ENCODE measurements at regions not wholly inside any gene's neighbourhood (a gene's known extent, or its start where the extent isn't known, plus 50 kb on each side); places are given as distances from the start of the nearest gene placed in this dataset.

DNA sequence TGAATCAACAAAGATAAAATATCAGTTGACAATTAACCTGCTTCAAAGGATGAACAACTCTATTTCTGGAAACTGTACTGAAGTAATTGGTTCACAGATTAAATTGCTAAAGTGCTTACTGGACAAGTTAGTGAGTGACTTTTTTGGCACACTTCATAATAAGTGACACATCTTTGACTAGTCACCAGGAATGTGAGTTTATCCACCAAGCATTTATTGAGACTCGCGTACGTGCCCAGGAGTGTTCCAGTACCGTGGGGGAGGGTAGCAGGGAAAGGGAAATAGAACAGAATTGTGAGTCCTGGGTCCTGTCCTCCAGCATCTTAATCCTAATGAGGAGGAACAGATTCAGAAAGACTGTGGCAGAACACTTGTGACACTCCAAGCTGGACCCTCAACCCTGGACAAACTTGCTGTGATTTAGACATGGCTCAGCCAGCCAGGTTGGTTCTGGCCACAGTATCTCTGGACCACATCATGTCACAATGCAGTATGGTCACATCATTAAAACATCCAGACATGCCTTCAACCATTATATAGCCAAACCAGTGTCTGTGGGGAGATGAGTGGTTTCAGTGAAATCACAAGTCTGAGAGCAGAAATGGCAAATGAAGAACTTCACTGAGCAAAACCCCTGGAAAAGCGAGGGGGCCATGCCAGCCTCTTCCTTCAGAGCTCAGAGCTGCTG lies 623.1 kb downstream of the BNC2 start:
- DNase-seq = no peak

DNA sequence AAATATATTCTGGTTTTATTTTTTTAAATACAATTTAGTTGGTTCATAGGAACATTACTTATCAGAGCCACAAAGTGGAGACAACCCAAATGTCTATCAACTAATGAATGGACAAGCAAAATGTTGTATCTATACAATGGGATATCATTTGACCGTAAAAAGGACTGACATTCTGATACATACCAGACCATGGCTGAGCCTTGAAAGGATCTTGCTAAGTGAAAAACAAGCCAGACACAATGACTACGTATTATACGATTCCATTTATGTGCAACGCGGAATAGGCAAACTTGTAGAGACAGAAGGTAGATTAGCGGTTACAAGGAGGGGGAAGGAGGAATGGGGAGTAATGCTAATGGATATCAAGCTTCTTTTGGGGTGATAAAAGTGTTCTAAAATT lies 621.6 kb downstream of the BNC2 start:
- no peak for DNase-seq

DNA sequence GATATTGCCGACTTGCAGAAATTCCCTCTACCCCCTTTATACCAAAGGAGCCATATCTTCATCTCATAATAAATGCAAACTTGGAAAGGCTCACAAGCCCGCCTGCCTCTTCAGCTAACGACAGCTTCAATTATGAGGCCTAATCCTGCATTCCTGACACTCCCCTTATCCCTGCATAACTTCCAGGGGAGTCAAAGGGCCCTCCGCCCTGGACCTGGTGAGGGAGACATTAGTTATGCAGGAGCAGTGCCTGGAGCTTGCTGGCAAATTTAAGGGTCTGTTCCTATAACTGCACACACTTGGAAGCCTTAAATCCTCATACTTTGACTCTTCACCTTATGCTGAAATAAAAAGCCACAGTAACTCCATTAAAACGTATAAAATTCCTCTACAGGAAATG lies 617.9 kb downstream of the BNC2 start:
- no peak for DNase-seq

DNA sequence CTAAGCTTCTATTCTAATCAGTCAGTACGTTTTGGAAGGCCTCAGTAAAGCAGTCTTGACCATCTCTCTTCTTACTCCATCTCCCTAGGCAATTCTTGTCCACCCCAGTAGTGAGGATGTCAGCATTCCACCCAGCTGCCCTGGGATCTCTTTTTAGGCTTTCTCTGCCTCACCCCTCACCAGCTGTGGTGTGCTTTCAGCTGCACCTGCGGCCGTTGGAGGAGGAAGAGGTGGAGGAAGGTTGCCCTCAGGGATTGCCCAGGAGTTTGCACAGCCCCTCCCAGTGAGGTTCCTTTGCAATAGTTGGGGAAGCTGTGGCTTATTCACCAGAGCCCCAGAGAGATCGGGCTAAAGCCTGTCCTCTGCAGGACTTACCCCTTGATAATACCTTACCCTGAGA lies 615.8 kb downstream of the BNC2 start:
- DNase-seq = no peak

DNA sequence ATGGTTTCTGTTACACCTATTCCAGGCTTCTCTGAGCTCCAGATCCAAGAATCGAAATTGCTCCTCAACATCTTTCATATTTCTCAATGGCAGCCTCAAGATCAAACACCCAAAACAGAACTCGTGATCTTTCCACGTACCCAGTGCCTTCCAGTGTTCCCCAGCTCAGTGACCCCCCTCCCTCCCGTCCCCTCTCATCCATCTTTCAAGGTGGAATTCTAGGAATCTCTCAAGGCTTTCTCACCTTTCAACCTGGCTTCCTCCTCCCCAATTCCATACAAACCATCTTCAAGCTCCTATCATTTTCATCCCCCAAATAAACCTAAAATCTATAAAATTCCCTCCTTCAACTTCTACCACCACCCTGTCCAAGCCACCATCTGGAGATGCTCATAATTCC lies 615.3 kb downstream of the BNC2 start:
- no peak for DNase-seq

DNA sequence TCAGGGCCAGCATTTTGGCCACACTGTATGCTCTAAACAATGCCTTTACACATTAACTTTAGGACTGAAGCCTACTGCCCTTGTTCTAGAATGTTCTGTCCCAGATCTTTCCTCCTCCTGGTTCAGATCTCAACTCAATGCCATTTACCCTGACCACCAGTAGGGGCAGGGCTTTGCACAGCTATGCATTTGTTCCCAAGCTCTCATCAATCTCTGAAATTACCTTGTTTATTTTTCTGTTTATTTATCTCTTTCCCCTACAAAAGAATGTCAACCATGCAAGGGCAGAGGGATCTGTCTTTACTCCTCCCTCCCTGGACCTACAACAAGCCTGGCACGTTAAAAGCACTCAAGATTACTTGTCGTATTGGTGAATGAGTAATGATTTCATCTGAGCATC lies 612.9 kb downstream of the BNC2 start:
- DNase-seq = no peak

DNA sequence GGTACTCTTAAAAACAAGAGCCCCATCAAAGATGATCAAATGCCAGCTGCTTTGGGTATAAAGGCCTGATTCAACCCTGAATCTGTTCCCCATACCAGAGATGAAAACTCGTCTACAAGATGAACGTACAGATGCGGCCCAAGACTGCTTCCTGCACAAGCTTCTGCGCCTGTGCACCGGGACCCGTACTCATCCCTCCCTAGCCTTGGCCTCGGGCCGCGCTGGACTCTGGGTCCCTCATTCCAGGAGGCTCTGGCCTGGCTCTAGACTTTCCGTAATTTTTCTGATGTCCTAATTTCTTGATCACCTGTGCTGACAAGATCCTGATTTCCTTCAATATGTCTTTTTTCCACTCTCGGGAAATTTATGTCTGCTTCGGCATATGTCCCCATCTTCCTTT lies 612.3 kb downstream of the BNC2 start:
- DNase-seq = no peak

DNA sequence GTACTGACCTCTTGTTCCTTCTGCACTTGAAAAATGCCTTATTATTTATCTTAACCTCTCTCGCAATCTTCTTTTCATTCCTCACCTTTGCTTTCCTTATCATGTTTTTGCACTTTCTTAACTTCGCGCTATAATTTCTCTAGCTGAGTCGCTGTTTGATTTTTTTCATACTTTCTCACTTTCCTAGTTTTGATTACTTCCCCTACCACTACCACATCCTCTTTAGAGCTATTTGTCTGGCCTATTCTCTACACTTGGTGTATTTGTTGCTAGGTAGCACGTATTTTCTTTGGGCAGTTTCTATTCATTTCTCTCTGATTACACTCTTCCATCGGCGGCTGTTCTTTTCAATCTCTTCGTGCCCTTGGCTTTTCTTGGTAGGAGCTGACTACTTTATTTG lies 611.8 kb downstream of the BNC2 start:
- DNase-seq = no peak

DNA sequence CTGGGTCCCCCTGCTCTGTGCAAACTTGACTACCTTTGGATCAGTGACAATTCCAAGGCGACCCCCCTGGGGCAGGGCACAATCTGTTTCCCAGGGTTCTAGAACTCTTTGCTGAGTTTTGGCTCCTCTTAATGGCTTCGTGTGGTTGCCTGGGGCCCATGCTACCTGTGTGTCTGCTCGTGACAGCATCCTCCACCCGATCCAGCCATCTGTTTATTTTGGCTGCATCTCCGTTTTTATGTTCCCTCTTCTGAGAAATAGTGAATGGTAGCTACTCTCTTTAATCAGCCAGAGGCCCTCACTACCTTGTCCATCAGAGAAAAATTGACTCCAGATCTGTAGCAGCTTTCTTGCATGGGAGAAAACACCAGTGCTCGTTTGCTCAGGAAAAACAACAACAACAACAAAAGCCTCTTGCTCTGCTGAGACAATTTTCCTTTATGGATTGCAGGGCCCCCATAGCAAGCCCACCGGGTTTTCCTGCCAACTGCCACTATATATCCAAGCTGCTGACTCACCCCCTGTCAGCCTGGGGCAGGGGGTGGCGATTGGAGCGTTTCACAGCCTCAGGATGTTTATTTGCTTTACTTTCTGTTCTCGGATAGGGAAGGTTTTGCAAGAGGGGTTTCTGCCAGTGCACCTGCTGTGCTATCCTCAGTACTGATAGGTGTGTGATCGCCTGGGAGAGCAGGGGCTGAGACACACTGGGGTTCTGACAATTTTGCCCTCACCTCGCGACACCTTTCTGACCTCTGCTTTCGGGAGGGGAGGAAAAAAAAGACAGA lies 607.8 kb downstream of the BNC2 start:
- DNase-seq = no peak

DNA sequence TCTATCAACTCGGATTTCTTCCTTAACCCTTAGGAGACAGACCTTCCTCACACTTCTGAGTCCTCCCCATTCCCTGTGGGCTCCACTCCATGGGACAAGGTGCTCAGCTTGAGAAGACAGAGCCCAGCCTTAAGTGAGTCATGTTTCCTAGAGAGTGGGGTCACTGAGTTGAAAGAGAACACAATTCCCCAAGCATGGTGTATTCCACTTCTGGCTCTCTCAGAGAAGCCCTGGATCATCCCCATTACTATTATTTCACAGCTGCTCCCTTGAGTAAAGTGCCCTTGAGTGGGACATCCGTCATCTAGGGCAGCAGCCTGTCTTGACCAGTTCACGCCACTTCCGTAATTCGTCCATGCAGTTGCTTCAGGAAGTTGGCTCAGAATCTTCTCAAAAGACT lies 604.8 kb downstream of the BNC2 start:
- no peak for DNase-seq

DNA sequence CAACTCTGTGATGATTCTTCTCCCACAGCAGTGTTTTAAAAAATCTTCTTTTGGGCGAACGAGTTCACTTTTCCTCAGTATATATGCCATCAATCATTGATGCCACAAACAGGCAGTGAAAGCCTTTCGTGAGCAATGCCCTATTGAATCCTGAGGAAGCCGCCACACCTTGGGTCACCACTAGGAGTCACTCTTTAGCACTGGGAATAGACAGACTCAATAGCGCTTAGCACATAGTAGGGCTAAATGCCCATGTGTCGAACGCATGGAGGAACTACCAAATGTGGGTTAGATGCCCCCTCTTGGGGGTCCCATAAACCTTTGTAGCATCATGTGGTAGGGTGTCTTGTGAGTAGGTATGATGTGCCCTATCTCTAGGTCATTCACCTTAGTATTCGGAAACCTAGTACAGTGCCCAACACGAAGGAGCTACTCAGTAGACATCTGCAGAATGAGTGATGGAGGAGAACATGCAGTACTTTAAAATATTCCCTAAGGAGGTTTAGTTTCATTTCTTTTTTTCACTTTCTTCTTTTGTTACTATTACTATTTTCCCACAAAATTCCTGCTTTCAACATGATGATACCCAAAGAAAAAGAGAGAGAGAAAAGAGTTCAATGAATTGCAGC lies 603.7 kb downstream of the BNC2 start:
- no peak for DNase-seq

DNA sequence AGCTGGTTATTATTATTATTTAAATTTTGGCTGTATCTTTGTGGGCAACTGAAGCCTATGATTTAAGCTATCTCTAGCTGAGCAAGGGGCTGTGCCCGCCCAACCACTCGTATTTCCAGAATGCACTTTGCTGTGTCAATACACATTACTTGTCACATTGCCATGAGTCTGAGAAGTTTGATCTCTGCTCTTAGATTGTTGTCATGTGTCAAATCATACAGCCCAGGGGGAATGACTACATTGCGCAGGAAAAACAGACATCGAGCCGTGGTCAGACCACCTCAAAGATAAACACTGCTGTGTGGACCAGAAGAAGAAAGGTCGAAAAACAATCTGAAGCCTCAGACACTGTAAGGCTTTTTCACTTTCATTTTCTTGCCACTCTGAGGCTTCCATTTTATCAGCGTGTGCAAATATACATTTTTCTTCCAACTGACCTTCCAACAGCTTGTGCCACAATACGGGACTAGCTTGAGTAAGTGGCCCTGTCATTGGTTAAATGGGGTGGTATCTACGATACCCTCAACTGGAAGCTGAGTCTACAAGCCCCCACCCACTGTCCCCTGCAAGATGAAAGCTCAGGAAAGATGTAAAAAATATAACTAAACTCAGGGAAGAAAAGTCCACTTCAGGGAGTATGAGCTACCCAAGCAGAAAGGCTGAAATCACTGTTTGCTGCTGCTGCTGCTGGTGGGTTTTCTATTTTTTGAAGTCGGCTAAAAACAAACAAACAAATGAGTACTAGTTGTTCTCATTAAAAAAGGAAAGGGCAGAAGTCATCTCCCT lies 603.0 kb downstream of the BNC2 start:
- DNase-seq = no peak

DNA sequence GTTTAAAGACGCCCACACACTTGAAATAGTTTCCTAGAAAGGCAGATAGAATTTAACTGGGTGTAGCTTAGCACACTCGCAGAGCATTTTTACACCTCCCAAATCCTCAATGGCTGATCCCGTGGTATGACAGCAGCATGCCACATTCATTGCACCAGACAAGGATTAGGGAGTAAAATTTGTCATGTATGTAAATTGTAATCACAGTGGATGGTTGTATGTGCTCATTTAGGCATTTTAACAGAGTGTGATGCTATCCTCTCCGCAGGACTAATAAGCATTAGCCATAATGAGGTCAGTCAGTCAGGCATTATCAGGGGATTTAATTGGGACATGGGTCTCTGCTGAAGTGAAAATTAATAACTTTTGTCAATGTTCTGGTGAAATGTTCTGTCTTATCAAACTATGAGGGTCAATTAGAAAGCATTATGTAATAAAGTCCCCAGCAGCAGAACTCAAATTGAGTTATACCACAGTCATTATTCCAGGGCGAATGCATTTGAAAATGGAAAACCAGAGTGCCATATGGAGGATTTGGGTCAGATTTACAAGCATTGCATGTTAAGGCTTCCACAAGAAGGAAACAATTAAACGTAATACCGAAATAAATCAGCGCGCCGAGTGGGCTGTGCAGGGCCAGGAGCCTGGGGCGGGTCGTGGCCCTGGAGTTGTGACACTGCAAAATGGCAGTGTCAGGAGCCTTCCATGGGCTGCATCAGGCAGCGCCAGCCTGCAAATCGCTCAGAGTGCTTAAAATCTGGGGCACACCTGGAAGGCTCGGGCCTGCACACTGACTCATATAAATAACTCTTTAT lies 602.2 kb downstream of the BNC2 start:
- peak; percentile 39 for DNase-seq

DNA sequence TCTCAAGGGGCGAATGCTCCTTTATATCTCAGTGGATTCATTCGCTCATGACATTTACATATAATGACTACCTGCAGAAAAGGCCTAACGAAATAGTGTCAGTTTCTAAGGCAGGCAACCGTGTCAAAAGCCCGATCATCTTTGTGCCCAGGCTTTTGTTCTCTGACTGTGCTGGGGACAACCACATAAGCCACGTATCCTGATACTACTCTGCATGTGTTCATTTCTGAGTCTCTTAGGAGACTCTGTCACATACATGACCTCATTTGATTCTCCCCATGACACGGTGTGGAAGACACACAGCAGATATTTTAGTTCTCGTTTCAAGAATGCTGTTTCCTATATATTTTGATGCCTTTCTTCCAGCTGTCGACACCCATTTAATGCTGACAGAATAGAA lies 598.5 kb downstream of the BNC2 start:
- no peak for DNase-seq

DNA sequence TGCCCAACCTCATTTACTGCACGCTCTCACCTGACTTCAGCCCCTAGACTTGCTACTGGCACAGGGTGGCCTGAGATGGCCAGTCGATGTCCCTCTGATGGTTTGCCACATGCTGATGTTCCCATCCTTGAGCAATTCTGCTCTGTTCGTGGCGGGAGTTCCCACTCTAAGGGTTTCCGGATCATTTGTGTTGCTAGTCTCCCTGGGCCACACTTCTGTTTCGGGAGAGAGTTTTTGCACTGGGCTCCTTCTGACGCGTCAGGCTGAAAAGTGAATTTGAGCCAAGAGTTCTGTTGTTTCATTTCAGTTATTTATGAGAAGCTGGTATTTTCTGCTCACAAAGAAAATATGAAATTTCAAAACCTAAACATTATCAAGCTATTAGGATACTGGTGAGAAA lies 597.7 kb downstream of the BNC2 start:
- no peak for DNase-seq

DNA sequence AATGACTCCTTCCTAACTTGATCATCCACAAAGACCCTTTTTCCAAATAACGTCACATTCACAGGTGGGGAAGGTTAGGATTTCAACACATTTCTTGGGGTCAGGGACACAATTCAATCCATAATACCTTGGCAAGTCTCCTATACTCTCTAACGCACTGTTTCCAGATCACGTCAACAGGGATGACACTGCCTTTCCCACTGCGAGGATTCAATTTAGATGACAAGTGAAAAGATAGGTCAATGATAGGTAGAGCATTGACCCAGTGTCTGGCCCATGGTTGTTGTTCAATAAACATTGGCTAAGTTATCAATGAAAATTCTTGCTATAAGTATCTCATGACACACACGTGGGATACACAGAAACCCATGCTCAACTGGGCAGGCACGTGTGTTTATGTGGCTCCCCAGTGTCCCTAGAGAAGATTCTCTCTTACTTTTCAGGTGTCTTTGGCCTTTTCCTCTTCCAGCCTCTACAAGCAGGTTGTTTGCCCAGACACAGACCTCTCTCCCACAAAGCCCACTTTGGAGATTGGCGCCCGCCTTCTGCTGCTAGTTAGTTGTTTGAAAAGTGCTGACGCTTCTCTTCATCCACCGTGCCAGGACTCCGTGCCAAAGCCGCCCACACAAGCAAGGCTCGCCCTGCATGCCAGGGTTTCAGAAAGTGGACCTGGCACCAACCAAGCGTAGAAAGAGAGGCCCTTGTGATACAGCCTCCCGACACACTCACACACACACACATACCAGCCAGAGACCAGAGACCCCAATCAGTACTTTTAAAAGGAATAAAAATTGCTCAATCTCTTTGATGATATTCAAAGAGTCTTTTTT lies 594.5 kb downstream of the BNC2 start:
- DNase-seq = no peak

DNA sequence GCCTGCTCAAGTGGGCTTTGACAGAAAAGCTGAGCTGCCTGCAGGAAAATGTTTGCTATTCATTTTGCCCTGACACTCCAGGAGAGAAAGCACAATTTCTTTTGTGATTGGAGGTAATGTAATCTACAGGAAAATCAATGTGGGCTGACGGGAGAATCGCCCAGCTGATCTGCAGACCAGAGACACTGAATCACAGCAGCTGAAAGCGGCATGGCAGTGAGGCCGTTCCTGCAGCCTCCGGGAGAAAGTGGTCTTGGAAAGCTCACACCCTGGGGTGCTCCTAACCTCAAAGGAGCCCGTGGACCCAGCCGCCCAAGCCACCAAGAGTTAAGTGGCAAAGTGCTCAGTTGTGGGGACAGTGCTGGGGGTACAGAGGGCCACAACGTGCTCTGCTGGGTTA lies 593.6 kb downstream of the BNC2 start:
- no peak for DNase-seq

DNA sequence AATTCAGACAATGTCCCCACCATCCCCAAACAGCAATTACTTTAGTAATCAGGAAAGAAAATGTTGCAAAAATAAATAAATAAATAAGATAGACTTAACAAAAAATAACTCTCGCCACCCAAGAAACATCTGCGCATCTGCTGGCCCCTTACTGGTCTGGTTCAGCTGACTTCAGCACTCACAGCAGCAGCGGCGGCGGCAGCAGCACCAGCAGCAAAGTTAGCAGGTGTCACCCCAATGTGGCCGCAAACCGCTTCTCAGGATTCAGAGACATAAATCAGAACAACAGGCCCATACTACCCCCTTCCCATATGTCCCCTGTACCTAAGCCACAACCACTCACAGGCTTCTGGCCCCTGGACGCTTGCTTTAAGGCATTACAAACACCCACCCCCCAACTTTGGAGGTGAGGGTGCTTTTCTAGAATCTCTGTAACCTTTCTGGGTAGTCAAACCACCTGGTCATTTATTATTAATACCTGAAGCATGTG lies 593.0 kb downstream of the BNC2 start:
- DNase-seq = no peak

DNA sequence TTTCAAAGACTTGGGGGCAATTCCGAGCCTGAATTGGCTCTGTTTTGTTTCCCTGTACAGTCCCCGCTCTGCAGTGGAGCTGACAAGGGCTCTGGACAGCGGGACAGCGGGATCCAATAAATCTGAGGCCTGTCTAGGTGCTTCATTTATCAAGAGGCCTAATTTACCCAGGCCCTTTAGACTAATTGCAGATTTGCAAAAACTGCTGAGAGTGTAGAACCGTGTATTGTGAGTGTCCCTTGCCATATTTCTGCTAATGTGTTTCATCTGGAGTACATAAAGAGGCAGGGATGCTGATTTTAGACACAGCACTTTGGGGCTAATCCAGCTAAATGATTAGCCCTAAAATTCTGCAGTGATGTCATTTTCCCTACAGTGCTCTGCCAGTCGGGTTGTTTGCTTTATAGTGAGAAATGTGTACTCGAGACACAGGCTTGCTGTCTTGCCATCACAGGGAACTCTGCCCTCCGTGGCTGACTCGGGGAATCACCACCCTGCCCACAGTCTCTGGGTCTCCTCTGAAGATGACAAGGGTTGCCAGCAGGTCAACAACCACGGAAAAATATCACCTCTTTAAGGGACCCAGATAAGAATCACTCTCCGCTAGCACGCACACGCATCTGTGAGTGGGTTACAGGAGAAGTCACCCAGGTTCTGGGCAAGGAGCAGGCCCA lies 592.0 kb downstream of the BNC2 start:
- no peak for DNase-seq

DNA sequence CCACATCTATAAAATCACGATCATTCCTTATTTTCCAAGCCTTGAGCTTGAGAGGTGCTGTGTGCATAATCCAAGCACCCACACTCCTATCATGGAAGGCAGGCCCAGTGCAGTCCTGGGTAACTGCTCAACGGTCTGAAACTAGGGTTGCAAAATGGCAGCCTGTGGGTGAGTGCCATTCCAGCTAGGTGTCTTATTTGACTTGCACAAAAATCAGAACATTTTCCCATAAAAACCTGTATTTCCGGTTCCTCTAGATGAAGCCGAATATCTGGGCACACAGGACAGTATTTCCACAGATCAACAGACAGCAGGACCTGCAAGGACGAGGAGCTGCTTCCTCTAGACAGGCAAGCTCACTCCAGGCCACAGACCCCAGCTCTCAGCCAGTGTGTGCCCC lies 588.8 kb downstream of the BNC2 start:
- DNase-seq = no peak

DNA sequence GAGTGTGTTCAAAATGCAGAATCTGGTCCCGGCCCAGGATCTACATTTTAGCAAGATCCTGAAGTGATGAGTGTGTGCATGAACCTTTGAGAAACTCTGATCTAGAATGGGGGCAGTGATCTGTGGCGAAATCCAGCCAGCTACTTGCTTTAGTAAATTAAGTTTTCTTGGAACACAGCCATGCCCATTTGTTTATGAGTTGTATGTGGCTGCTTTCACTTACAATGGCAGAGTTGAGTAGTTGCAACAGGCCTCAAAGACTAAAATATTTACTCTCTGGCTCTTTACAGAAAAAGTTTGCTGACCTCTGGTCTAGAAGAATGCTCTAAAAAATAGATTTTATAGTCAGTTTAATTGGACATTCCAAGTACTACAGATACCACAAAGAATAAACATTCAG lies 588.3 kb downstream of the BNC2 start:
- DNase-seq = no peak
